ENCODE measurements at regions not wholly inside any gene's neighbourhood (a gene's known extent, or its start where the extent isn't known, plus 50 kb on each side); places are given as distances from the start of the nearest gene placed in this dataset.

GRCh38 chr20:55893031-55893430 is 112.3 kb downstream of the CBLN4 start (continued):
- TF ChIP-seq, protein P1, sequence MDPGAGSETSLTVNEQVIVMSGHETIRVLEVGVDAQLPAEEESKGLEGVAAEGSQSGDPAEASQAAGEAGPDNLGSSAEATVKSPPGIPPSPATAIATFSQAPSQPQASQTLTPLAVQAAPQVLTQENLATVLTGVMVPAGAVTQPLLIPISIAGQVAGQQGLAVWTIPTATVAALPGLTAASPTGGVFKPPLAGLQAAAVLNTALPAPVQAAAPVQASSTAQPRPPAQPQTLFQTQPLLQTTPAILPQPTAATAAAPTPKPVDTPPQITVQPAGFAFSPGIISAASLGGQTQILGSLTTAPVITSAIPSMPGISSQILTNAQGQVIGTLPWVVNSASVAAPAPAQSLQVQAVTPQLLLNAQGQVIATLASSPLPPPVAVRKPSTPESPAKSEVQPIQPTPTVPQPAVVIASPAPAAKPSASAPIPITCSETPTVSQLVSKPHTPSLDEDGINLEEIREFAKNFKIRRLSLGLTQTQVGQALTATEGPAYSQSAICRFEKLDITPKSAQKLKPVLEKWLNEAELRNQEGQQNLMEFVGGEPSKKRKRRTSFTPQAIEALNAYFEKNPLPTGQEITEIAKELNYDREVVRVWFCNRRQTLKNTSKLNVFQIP (CRISPR knock-in tag; IDR thresholded peaks at IDR 0.05; ENCODE audit: borderline replicate concordance, low read depth) = no peak

DNA sequence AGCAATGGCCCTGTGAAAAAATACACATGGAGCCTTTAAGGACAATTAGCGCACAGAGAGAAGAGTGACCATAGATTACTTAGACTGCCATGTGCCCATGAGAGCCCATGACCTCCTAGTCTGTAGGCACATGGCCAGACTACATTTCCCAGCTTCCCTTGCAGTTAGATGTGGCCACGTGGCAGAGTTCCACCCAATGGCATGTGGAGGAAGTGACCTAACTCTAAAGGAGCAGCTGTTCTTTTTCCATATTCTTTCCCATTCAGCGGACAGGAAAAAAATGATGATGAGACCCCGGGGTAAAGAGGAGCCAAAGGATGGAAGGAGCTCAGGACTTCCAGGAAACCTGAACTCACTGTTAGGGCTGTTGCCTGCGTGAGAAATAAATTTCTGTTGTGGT is 116.6 kb downstream of the CBLN4 start:
- no peak for ATAC-seq
- TF ChIP-seq CREB5 (CRISPR knock-in tag; IDR thresholded peaks at IDR 0.05; ENCODE audit: low read depth) = no peak
- no peak for TF ChIP-seq ZNF565 (CRISPR knock-in tag; conservative IDR thresholded peaks at IDR 0.05; ENCODE audit: low read depth)
- no peak for TF ChIP-seq ZC3H10 (CRISPR knock-in tag; IDR thresholded peaks at IDR 0.05)
- no peak for TF ChIP-seq RARB (CRISPR knock-in tag; IDR thresholded peaks at IDR 0.05)
- TF ChIP-seq, protein P2, sequence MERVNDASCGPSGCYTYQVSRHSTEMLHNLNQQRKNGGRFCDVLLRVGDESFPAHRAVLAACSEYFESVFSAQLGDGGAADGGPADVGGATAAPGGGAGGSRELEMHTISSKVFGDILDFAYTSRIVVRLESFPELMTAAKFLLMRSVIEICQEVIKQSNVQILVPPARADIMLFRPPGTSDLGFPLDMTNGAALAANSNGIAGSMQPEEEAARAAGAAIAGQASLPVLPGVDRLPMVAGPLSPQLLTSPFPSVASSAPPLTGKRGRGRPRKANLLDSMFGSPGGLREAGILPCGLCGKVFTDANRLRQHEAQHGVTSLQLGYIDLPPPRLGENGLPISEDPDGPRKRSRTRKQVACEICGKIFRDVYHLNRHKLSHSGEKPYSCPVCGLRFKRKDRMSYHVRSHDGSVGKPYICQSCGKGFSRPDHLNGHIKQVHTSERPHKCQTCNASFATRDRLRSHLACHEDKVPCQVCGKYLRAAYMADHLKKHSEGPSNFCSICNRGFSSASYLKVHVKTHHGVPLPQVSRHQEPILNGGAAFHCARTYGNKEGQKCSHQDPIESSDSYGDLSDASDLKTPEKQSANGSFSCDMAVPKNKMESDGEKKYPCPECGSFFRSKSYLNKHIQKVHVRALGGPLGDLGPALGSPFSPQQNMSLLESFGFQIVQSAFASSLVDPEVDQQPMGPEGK (CRISPR knock-in tag; IDR thresholded peaks at IDR 0.05; ENCODE audit: borderline replicate concordance) = no peak
- no peak for TF ChIP-seq CSDC2 (CRISPR knock-in tag; IDR thresholded peaks at IDR 0.05)
- no peak for TF ChIP-seq TOX (CRISPR knock-in tag; IDR thresholded peaks at IDR 0.05; ENCODE audit: borderline replicate concordance)
- TF ChIP-seq ARNTL (CRISPR knock-in tag; IDR thresholded peaks at IDR 0.05; ENCODE audit: borderline replicate concordance, low read depth) = no peak
- TF ChIP-seq ZFP3 (CRISPR knock-in tag; IDR thresholded peaks at IDR 0.05) = no peak
- TF ChIP-seq SNAI2 (CRISPR knock-in tag; IDR thresholded peaks at IDR 0.05) = no peak
- TF ChIP-seq ZFP30 (CRISPR knock-in tag; IDR thresholded peaks at IDR 0.05) = no peak
- TF ChIP-seq OSR1 (CRISPR knock-in tag; IDR thresholded peaks at IDR 0.05) = no peak

- no peak for ATAC-seq
- no peak for TF ChIP-seq BACH2 (CRISPR knock-in tag; IDR thresholded peaks at IDR 0.05; ENCODE audit: borderline replicate concordance)
- no peak for TF ChIP-seq ZNF70 (CRISPR knock-in tag; IDR thresholded peaks at IDR 0.05)
- no peak for TF ChIP-seq OSR1 (CRISPR knock-in tag; IDR thresholded peaks at IDR 0.05)
- TF ChIP-seq PPARA (CRISPR knock-in tag; IDR thresholded peaks at IDR 0.05; ENCODE audit: borderline replicate concordance) = no peak
- no peak for TF ChIP-seq SNAI2 (CRISPR knock-in tag; IDR thresholded peaks at IDR 0.05)
- no peak for TF ChIP-seq TCF4 (CRISPR knock-in tag; IDR thresholded peaks at IDR 0.05; ENCODE audit: borderline replicate concordance)
- TF ChIP-seq TSHZ2 (CRISPR knock-in tag; IDR thresholded peaks at IDR 0.05) = no peak
- TF ChIP-seq, protein P2 (CRISPR knock-in tag; IDR thresholded peaks at IDR 0.05; ENCODE audit: borderline replicate concordance) = no peak
- TF ChIP-seq ZC3H10 (CRISPR knock-in tag; IDR thresholded peaks at IDR 0.05) = no peak
- no peak for TF ChIP-seq GLIS3 (CRISPR knock-in tag; IDR thresholded peaks at IDR 0.05)
- TF ChIP-seq ZNF565 (CRISPR knock-in tag; conservative IDR thresholded peaks at IDR 0.05; ENCODE audit: low read depth) = no peak
- TF ChIP-seq ARNTL (CRISPR knock-in tag; IDR thresholded peaks at IDR 0.05; ENCODE audit: borderline replicate concordance, low read depth) = no peak
- no peak for TF ChIP-seq RARB (CRISPR knock-in tag; IDR thresholded peaks at IDR 0.05)
- no peak for TF ChIP-seq CSDC2 (CRISPR knock-in tag; IDR thresholded peaks at IDR 0.05)
- TF ChIP-seq ZNF8 (CRISPR knock-in tag; IDR thresholded peaks at IDR 0.05) = no peak
Measured at GRCh38 chr20:55882910-55883309, 122.4 kb downstream of the CBLN4 start.

Measured in SK-N-SH treated with all-trans-retinoic acid at 6 μM for 48 hours (cell line).